ENCODE measurements at regions not wholly inside any gene's neighbourhood (a gene's known extent, or its start where the extent isn't known, plus 50 kb on each side); places are given as distances from the start of the nearest gene placed in this dataset.

DNA sequence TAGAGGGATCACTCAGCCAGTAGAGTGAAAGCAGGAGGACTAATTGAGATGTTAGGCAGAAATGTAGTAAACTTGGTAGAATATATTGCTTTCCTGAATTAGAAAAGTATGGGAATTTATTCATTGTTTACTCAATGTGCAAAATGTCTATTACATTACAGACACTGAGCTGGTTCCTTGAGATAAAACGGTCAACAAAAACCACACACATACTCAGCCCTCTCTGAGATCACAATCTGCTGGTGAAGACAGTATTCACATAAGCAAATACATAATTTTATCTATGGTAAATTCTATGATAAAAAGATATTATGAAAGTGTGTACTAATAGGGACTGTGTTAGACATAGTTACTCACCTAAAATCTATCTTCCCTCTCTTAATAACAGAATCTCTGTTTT lies 833.5 kb downstream of the KCNA4 start:
- Histone ChIP-seq H3K27ac (ENCODE audit: low read length) (no peak overlapping the region), H2AFZ (ENCODE audit: low read length) (no peak overlapping the region), H3K9me3 (ENCODE audit: low read length) (no peaks in the 10 kb centered on the region), H3K4me2 (ENCODE audit: low read length) (no peak overlapping the region), H3K9me2 (replicated peaks; ENCODE audit: low read length) (no peaks in the 10 kb centered on the region), H3K4me3 (ENCODE audit: low read length) (no peak overlapping the region), H3F3A (ENCODE audit: low read length, unreplicated experiment) (no peaks in the 10 kb centered on the region), H3K9ac (ENCODE audit: low read length) (no peak overlapping the region), H3K27me3 (ENCODE audit: low read length) (no peaks in the 10 kb centered on the region), H3K79me2 (ENCODE audit: low read length) (no peaks in the 10 kb centered on the region), H3K36me3 (ENCODE audit: low read depth, low read length) (no peaks in the 10 kb centered on the region), H4K20me1 (ENCODE audit: low read length) (no peaks in the 10 kb centered on the region), H3K4me1 (ENCODE audit: insufficient read depth, low read length) (peaks cover 27% of the 10 kb centered on the region)
- no TSS peak for BruUV-seq (replicated peaks)
- POLR2A ChIA-PET (ENCODE audit: unreplicated experiment): no interaction called here
- TF ChIP-seq, protein P1, sequence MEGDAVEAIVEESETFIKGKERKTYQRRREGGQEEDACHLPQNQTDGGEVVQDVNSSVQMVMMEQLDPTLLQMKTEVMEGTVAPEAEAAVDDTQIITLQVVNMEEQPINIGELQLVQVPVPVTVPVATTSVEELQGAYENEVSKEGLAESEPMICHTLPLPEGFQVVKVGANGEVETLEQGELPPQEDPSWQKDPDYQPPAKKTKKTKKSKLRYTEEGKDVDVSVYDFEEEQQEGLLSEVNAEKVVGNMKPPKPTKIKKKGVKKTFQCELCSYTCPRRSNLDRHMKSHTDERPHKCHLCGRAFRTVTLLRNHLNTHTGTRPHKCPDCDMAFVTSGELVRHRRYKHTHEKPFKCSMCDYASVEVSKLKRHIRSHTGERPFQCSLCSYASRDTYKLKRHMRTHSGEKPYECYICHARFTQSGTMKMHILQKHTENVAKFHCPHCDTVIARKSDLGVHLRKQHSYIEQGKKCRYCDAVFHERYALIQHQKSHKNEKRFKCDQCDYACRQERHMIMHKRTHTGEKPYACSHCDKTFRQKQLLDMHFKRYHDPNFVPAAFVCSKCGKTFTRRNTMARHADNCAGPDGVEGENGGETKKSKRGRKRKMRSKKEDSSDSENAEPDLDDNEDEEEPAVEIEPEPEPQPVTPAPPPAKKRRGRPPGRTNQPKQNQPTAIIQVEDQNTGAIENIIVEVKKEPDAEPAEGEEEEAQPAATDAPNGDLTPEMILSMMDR (conservative IDR thresholded peaks at IDR 0.05; ENCODE audit: low read depth, low read length): no peak
- no peak for TF ChIP-seq EZH2phosphoT487 (IDR thresholded peaks at IDR 0.05; ENCODE audit: borderline replicate concordance, low read length)
- no peak for TF ChIP-seq EZH2 (IDR thresholded peaks at IDR 0.05; ENCODE audit: low read length, unreplicated experiment)
- CTCF ChIA-PET: no interaction called here
- intact Hi-C loops (cut with micrococcal nuclease): no loop called here
- no peak for ATAC-seq
- no peak for DNase-seq

DNA sequence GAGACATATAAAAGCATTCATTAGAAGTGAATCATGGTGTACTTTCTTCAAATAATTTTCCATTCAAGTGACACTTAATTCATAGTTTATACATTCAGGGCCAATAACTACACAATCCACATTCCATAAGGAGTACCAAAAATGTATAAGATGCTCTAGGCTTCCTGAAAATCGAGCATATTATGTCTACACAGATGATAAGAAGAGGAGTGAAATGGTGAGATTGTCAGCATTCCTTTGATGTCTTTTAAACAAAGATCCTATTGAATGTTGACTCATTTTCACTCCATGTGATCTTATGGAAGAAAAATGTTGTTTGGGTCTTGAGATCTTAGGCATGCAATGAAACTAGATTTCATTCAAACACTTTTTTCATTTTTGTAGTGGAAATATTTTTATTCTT lies 843.2 kb downstream of the KCNA4 start:
- no peaks in the 10 kb centered on the region for H3K79me2 ChIP-seq (ENCODE audit: low read length)
- H3K4me2 ChIP-seq (ENCODE audit: low read length): peak overlapping the region; percentile 38
- no peak overlapping the region for H3K4me3 ChIP-seq (ENCODE audit: low read length)
- no peak overlapping the region for H3K9ac ChIP-seq (ENCODE audit: low read length)
- no peaks in the 10 kb centered on the region for H3K36me3 ChIP-seq (ENCODE audit: low read depth, low read length)
- POLR2A ChIA-PET (ENCODE audit: unreplicated experiment): interaction anchor here (0.7 kb wide), 1 partner anchor 87 kb away, joined by 3 read pairs; no protein-coding TSS in a partner anchor
- H4K20me1 ChIP-seq (ENCODE audit: low read length): no peaks in the 10 kb centered on the region
- peaks cover 21% of the 10 kb centered on the region for H3K4me1 ChIP-seq (ENCODE audit: insufficient read depth, low read length)
- no peak overlapping the region for H2AFZ ChIP-seq (ENCODE audit: low read length)
- no TSS peak for BruUV-seq (replicated peaks)
- H3K27me3 ChIP-seq (ENCODE audit: low read length): no peaks in the 10 kb centered on the region
- H3K9me3 ChIP-seq (ENCODE audit: low read length): no peaks in the 10 kb centered on the region
- no peaks in the 10 kb centered on the region for H3F3A ChIP-seq (ENCODE audit: low read length, unreplicated experiment)
- peak; percentile 73 for DNase-seq
- TF ChIP-seq EZH2phosphoT487 (IDR thresholded peaks at IDR 0.05; ENCODE audit: borderline replicate concordance, low read length) (no peak), EZH2 (IDR thresholded peaks at IDR 0.05; ENCODE audit: low read length, unreplicated experiment) (no peak)
- TF ChIP-seq, protein P1 (conservative IDR thresholded peaks at IDR 0.05; ENCODE audit: low read depth, low read length): no peak
- intact Hi-C loops (cut with micrococcal nuclease): no loop called here
- H3K27ac ChIP-seq (ENCODE audit: low read length): no peak overlapping the region
- peak; percentile 89 for ATAC-seq
- CTCF ChIA-PET: no interaction called here
- no peaks in the 10 kb centered on the region for H3K9me2 ChIP-seq (replicated peaks; ENCODE audit: low read length)

DNA sequence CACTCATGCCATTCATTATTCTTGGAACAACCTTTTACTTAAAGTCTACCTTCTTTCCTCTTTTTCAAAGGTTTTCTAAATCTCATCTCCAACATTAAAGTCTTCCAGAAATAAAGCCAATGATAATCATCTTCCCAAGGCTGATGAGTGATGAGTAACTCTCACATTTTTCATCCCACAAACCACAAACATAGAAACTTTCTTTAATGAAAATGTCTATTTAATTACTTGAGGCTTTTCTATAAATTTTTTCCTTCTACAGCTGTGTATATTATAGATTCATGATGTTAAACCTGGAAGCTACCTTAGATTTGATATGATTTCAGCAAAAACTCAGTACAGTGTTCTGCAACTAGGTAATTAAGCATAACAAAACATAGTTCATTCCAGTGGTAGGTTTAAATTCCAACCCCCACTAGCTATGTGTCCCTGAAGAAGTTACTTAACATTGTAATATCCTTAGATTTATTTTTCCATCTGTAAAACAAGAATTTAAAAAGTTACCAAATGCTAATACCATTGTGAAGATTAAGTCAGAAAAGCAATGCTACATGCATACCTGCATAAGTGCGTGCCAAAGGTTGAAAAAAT lies 845.4 kb downstream of the KCNA4 start:
- Histone ChIP-seq H3K36me3 (ENCODE audit: low read depth, low read length) (no peaks in the 10 kb centered on the region), H3K4me1 (ENCODE audit: insufficient read depth, low read length) (peaks cover 21% of the 10 kb centered on the region)

More for the DNA sequence above, 845.4 kb downstream of the KCNA4 start:
- ATAC-seq: no peak
- ChIA-PET POLR2A (ENCODE audit: unreplicated experiment) (no interaction called here), CTCF (no interaction called here)
- H3K79me2 ChIP-seq (ENCODE audit: low read length): no peaks in the 10 kb centered on the region
- intact Hi-C loops (cut with micrococcal nuclease): no loop called here
- no peaks in the 10 kb centered on the region for H3K9me2 ChIP-seq (replicated peaks; ENCODE audit: low read length)
- no peak overlapping the region for H3K4me2 ChIP-seq (ENCODE audit: low read length)
- H3K9me3 ChIP-seq (ENCODE audit: low read length): no peaks in the 10 kb centered on the region
- TF ChIP-seq EZH2phosphoT487 (IDR thresholded peaks at IDR 0.05; ENCODE audit: borderline replicate concordance, low read length) (no peak), EZH2 (IDR thresholded peaks at IDR 0.05; ENCODE audit: low read length, unreplicated experiment) (no peak)
- TF ChIP-seq, protein P1 (conservative IDR thresholded peaks at IDR 0.05; ENCODE audit: low read depth, low read length): no peak
- no peaks in the 10 kb centered on the region for H4K20me1 ChIP-seq (ENCODE audit: low read length)
- H3F3A ChIP-seq (ENCODE audit: low read length, unreplicated experiment): no peaks in the 10 kb centered on the region
- no peak for DNase-seq
- no peak overlapping the region for H3K27ac ChIP-seq (ENCODE audit: low read length)
- no peak overlapping the region for H2AFZ ChIP-seq (ENCODE audit: low read length)
- H3K9ac ChIP-seq (ENCODE audit: low read length): no peak overlapping the region
- H3K4me3 ChIP-seq (ENCODE audit: low read length): no peak overlapping the region
- H3K27me3 ChIP-seq (ENCODE audit: low read length): no peaks in the 10 kb centered on the region
- BruUV-seq (replicated peaks): no TSS peak
